GM19468 (cell line): ENCODE measurements at regions not wholly inside any gene's neighbourhood (a gene's known extent, or its start where the extent isn't known, plus 50 kb on each side); places are given as distances from the start of the nearest gene placed in this dataset.
"Not testable (repeated sequence)": the region's sequence is repeated elsewhere in the genome, so short reads cannot be mapped to it uniquely, and the experiment has no call there.

Experiments
- ATAC-seq: cut with Tn5 transposase; IDR thresholded peaks from one replicate; pipeline ENCODE4 v1.9.1; 2021; ENCODE audit warnings: mild to moderate bottlenecking, moderate library complexity, moderate number of reproducible peaks; ENCODE audit not compliant: unreplicated experiment; ENCODE audit errors: extremely low read depth

DNA sequence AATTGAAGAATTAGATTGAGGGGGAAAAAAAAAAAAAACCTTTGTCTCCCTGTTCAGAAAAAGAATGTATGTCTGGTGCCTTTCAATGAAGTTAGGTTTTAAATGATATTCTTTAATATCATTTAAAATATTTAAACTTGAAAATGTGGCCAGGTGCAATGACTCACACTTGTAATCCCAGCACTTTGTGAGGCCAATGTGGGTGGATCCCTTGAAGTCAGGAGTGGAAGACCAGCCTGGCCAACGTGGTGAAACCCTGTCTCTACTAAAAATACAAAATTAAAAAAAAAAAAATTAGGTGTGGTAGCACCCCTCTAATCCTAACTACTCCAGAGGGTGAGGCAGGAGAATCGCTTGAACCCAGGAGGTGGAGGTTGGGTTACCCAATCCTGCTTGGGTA, 111.1 kb upstream of the RASA1 start:
- no peak for ATAC-seq

DNA sequence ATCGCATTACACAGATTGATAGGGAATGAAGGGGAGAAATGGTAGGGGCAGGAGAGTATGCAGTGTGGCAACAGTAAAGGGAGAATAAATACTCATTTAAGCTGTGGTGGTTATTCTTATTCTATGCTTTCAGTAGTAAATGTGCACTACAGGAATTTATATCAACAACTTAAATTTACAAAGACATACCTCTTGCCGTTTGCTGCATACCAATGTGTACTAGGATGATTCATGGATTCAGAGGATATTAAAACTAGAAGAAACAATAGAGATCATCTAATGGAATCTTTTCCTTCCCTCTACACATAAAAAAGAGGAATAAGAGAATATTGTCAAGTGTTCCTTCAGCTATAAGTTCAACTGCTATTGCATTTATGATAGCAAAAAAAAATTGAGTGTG, 103.3 kb upstream of the RASA1 start:
- ATAC-seq: no peak

DNA sequence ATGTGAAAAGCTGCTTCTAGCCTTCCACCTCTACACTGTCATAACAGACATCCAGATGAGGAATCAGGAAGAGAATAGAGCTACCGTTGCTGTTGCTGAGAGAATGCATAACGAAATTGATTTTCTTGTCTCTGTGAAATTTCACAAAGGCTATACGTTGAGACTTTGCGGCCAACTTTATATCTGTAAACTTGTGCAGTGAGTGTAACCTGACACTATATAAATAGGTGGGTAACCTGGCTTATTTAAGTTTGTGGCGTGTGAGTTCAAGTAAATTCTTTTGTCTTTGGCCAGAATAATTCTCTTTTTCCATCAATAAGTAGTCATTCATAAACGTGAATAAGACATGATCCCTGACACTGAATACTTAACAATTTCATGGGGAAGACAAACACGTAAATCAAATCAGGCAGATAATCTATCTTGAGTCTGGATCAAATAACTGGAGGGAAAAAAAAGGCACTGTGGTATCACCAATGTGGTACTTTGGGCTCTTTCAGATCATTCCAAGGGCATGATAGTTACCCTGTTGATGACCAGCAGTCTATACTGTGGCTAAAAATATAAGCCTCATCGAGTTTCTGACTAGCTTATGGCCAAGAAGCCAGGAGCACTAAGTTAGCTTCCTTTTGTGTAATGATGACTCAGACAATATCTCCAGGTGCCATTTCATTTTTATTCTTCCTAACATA, 98.2 kb upstream of the RASA1 start:
- no peak for ATAC-seq

DNA sequence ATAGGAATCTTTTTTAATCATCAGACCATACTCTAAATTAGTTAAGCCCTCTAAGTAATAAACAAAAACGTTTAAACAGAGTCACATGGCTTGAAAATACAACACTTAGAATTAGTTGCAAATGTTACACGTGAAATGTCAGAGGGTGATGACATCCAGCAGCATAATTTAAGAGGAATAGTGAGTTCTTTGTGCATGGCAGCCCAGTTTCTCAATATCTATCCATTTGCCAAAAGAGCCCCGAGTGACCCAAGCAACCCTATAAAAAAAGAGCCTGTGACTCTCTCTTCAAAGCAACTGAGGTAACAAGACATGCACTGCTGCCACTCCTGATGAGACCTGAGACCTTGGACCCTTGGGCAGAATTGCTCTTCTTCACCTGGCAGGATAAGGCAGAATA, 96.9 kb upstream of the RASA1 start:
- no peak for ATAC-seq

DNA sequence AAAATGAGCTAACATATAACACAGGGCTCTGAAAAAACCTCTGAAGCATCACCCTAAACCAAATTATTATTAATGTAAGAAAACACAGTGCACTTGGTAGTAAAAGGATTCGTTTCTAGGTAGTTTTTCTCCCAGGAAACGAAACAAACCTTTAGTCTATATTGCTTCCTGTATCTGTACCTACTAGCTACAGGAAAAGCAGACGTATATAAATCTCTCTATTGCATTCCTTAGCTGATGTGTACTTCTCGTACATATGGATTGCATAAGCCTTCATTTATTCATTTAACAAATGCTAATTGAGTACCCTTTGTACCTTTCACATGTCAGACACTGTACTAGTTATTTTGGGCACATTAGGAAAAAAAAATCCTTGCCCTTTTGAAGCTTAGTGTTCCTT, 85.0 kb upstream of the RASA1 start:
- no peak for ATAC-seq

DNA sequence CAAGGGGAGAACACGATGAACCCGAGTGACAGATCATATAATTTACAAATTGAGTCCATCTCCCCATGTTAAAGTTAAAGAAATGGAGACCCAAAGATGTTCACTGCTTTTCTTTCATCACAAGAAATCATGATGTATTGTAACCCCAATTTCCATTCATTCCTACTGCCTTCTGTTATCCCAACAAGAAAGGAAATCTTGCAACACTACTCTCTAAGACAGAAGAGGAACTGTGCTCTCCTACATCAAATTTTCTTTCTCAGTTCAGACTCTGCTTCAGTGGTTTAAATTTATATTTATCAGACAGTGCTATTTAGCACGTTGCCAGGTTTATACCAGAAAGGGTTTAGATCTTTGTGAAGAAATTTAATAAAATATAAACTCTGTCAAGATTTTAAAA, 83.8 kb upstream of the RASA1 start:
- no peak for ATAC-seq

DNA sequence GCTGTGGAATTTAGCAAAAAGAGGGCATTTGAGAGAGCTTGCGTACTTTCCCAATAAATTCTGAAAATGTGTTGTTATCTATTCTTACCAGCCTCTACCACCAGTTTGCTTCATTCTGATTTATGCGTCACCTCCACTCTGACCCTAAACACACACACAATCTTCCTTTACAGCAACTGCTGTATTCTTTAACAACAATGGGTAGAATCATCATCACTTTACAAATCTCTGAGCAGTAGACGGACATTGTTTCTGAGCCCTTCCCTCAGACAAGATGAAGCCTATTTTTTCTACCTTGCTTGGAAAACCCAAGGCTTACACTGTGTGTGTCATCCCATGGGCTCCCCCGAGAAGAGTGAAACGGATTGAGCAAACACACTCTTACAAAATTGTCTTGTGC, 83.1 kb upstream of the RASA1 start:
- ATAC-seq: no peak

DNA sequence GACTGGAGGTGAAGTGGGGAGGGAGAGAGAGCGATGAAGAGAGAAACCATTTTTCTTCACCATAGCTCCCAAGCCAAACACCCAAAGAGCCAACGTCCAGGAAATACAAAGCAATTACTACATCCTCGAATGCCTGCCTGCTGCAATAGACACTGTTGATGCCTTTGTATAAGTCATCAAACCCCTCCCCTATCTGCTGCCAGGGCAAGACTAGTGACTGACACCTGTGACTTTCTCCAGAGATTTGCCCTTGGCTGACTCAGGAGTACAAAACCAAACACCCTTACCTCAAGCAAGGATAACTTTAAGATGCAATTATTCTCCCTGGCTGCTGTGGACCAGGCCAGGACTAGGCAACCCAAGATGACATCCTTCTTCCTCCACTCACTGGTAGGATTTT, 81.8 kb upstream of the RASA1 start:
- no peak for ATAC-seq

DNA sequence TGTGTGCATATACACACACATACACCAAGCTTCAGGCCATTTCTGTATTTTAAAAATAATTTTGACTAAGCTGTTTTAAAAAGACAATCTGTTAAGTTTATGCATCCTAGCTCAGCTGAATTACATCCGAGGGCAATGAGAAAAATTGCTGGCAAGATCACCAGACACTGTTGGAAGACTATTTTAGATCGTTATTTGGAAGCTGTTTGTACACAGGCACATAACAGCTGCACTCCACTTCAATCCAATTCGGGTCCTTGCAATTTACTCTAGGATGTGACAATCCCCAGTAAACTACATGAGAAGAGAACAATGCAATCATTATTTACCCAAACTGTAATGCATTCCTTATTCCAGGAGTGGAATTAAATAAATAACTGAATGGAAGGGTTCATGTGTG, 79.3 kb upstream of the RASA1 start:
- ATAC-seq: no peak

DNA sequence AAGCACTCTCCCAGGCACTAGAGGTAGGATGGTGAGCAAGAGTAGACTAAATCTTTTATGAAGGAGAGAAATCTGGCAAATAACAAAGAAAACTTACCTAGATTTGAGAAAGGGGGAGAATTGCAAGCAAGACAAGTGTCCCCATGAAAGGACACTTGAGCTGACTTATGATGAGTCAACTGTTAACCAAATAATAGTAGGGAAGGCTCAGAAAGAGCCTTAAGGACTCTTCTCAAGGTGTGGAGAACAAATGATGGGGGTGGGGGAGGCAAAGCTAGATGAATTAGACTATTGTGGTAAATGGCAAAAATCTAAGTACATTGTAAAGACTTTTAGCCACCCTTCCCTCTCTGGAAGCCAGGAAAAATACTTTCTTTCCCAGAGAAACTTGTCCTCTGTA, 77.6 kb upstream of the RASA1 start:
- no peak for ATAC-seq

DNA sequence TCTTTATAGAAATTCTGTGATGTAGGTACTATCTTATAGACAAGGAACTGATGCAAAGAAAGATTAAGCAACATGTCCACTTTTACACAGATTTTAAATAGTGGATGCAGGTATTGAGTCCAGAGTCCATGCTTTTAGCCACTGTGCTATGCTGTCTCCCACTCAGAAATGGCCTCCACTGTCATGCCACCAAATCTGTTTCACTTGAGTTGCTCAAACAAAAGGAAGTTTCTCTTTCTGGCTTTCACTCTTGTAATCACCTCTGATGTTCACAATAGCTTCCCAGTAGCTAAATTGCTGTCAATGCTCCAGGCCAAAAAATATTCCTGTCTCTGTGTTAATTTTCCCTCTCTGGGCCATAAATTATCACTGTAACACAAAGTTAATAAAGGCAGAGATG, 77.0 kb upstream of the RASA1 start:
- ATAC-seq: peak; percentile 50

DNA sequence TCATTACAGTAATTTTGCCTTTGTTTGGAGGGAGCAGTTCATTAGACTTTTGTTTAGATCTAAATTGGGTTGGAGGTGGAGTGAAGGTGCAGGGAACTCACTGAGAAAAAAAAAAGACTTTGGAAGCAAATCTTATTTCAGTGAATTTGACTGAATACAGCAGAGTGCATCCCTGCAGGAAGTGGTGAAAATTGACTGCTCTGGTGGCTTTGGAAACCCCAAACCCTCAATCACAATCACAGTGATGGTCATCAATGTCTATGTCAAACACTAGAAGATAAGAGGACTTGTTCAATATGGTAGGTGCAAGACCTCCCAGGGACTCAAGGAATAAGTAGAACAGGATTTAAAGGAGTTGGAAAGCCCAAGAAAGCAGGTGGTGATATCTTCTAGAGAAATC, 76.0 kb upstream of the RASA1 start:
- no peak for ATAC-seq

DNA sequence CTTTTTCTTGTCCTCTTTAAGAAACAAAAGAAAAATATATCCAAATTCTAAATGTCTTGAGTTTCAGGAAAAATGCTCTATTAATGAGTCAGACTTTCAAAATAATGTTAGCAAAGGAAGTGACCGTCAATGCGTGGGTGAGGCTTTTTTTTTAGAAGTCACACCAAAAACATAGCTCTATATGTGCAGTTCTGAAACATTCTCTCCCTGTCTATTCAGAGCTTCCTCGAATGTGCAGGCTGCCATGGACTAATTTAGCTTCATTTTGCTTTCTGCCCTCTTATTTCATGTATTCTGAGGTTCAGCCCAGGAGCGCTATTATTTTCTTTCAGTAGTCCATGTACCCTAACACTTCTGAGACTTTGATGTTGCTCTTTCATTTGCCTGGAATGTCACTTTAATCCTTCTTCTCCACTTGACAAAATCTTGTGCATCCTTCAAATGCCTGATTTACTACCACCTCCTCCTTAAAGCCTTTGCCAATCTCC, 72.5 kb upstream of the RASA1 start:
- no peak for ATAC-seq

DNA sequence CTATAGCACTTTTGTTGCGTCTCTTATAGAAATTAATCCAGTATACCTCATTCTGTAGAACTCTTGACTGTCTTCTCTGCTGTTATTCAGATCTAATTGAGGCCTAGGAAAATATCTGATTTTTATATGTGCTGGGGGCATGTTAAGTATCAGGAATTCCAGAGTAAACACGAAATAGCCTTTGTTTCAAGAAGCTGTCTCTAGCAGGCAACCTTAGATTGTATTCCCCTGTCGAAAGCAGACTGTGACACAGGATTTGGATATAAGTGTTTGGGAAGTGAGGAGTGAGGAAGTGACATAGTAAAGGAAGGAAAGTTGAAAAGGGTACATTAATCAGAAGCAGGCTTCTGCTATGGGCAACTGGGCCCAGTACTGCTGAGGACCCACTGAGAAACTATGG, 72.1 kb upstream of the RASA1 start:
- ATAC-seq: no peak

DNA sequence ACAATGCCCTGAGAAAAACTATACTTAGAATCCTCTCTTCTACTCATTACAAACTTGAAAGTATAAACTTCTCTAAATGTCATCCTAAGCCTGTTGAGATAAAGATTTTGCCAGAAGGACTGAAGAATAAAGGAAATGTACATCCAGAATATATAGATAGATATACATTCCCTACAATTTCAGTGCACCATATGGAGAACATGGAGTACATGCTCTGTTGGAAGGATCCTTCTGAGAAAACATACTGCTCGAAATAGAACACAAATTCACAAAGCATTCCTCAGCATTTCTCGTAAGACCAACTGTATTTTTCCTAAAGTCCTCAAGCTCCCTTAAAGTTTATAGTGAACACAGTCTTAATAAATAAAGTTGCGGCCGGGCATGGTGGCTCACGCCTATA, 69.7 kb upstream of the RASA1 start:
- no peak for ATAC-seq

DNA sequence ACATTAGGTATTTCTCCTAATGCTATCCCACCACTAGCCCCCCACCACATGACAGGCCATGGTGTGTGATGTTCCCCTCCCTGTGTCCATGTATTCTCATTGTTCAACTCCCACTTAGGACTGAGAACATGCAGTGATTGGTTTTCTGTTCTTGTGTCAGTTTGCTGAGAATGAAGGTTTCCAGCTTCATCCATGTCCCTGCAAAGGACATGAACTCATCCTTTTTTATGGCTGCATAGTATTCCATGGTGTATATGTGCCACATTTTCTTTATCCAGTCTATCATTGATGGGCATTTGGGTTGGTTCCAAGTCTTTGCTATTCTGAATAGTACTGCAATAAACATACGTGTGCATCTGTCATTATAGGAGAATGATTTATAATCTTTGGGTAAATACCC, 68.4 kb upstream of the RASA1 start:
- not testable (repeated sequence) for ATAC-seq

DNA sequence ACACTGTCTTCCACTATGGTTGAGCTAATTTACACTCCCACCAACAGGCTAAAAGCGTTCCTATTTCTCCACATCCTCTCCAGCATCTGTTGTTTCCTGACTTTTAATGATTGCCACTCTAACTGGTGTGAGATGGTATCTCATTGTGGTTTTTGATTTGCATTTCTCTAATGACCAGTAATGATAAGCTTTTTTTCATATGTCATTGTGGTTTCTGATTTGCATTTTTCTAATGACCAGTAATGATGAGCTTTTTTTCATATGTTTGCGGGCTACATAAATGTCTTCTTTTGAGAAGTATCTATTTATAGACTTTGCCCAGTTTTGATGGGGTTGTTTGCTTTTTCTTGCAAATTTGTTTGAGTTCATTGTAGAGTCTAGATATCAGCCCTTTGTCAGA, 68.0 kb upstream of the RASA1 start:
- ATAC-seq: not testable (repeated sequence)

DNA sequence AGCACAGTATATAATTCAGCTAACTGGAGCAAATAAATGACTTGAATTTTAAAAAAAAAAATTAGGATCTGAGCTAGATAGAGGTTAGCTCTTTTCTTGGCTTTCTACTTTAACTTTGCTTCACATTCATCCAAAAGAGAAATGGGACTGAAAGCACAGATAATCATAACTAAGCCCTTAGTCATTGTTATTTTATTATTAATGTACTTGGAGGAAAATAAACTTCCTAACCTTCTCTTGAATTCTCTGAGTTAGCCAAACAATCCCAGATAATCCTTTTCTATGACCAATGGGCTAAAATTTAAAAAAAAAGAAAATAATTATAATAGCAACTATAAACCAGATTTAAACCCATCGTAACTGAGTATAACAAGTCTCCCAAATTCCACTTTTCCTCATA, 57.6 kb upstream of the RASA1 start:
- ATAC-seq: no peak

DNA sequence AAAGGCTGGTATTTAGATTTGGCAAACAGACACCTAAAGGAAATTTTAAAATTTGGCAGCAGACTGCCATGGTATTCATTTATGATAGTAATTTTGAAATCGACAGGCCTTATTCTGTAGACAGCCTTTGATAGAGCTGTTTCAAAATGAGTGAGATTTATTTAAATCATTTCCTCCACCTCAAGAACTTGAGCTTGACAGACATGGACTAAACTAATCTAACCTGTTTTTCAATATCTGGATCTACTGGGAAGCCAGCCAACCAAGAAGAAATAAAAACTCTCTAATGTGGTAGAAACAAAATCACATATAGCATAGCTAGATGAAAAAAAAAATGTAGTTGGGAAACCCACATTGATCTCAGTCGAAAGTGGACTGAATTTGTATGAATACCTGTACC, 56.9 kb upstream of the RASA1 start:
- no peak for ATAC-seq

DNA sequence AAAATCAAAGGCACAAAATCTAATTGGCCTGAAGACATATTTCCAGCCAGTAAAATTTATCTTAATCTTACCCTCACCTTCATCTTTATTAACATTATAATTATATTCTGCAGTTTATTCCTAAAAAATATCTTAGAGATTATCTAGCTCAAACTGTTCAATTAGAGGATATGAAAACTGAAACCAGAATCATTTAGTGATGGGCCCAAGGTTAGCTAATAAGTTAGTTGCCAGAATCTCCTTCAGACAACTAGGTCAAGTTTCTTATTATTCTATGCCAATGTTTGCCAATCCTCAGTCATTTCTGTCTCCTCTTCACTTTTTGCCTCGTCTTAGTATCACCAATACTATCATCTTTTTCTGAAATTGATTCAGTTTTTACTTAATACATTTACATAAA, 56.0 kb upstream of the RASA1 start:
- no peak for ATAC-seq

DNA sequence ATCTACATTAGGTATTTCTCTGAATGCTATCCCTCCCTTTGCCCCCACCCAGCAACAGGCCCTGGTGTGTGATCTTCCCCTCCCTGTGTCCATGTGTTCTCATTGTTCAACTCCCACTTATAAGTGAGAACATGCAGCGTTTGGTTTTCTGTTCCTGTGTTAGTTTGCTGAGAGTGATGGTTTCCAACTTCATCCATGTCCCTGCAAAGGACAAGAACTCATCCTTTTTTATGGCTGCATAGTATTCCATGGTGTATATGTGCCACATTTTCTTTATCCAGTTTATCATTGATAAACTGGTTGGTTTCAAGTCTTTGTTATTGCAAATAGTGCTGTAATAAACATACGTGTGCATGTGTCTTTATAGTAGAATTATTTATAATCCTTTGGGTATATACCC, 55.5 kb upstream of the RASA1 start:
- ATAC-seq: not testable (repeated sequence)

DNA sequence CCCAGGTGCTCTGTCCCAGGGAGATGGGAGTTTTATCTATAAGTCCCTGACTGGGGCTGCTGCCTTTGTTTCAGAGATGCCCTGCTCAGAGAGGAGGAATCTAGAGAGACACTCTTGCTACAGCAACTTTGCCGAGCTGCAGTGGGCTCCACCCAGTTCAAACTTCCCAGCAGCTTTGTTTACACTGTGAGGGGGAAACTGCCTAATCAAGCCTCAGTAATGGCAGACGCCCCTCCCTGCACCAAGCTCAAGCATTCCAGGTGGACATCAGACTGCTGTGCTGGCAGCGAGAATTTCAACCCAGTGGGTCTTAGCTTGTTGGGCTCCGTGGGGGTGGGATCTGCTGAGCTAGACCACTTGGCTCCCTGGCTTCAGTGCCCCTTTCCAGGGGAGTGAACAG, 50.2 kb upstream of the RASA1 start:
- not testable (repeated sequence) for ATAC-seq
